HCT116 (cell line): ENCODE measurements at regions not wholly inside any gene's neighbourhood (a gene's known extent, or its start where the extent isn't known, plus 50 kb on each side); places are given as distances from the start of the nearest gene placed in this dataset.

Source experiments
- ATAC-seq: fragments of 200-7000 bp; cut with Tn5 transposase; 2 replicates; pipeline ENCODE4 v1.9.1; 2020; ENCODE audit warnings: mild to moderate bottlenecking, moderate library complexity
- BruUV-seq: library from RNA; stranded (reverse); fragments of 400-500 nt; replicated peaks from 2 replicates; lab custom pipeline; 2021; lab: Mats Ljungman, UMichigan
- CTCF ChIA-PET: fragments of 300-600 bp; sonication (Branson Sonifier 250); formaldehyde crosslinking; loops from one replicate; lab custom pipeline; 2021; ENCODE audit warnings: antibody characterized with exemption; lab: Charles Lee
- POLR2A ChIA-PET: fragments of 300-600, 350-600 bp; sonication (Branson Sonifier 250); formaldehyde crosslinking; loops from one replicate; lab custom pipeline; 2021; ENCODE audit warnings: antibody characterized with exemption; lab: Charles Lee
- RAD21 ChIA-PET, 2 experiments: fragments of 300-600 bp; sonication (Branson Sonifier 250); formaldehyde crosslinking; loops; one replicate each; lab custom pipeline; 2023; ENCODE audit warnings: low total read pairs in 2 of 2; ENCODE audit not compliant: uncharacterized antibody in 2 of 2, unreplicated experiment in 2 of 2, low non-redundant PET in 1 of 2; lab: Charles Lee
- DNase-seq: peaks from one replicate; pipeline ENCODE4 v3.0.0-alpha.2; 2010; ENCODE audit warnings: low read depth, low spot score
- H2AFZ ChIP-seq: fragments of 200-600 bp; shearing (Covaris generic), sonication (generic); 2 replicates; pipeline ENCODE4 v1.6.1; 2017; ENCODE audit warnings: low read depth, mixed run types, mixed read lengths, antibody characterized with exemption, low read length; ENCODE audit not compliant: poor library complexity, severe bottlenecking
- H3K27ac ChIP-seq: 2 replicates; pipeline ENCODE4 v1.5.1; 2012; ENCODE audit warnings: low read depth, low read length
- H3K27me3 ChIP-seq: fragments of 200-600 bp; sonication (generic); 2 replicates; pipeline ENCODE4 v1.6.1; 2016; ENCODE audit warnings: mixed run types, low read length, mixed read lengths; ENCODE audit not compliant: insufficient read depth
- H3K36me3 ChIP-seq, 2 experiments: fragments of 200-500 bp in 1 of 2; fragments of 200-600 bp in 1 of 2; sonication (Bioruptor generic) in 1 of 2; sonication (generic) in 1 of 2; 2 replicates each; pipeline versions ENCODE4 v1.5.1 to v1.6.1; 2014 to 2016; ENCODE audit warnings: low read length in 2 of 2, inconsistent platforms in 1 of 2, mixed read lengths in 1 of 2, mixed run types in 1 of 2; ENCODE audit not compliant: insufficient read depth in 2 of 2, control insufficient read depth in 1 of 2
- H3K4me1 ChIP-seq, 2 experiments: fragments of 200-600 bp in 1 of 2; sonication (generic) in 1 of 2; 2 replicates each; pipeline versions ENCODE4 v1.5.1 to v1.6.1; 2012 to 2017; ENCODE audit warnings: low read length in 2 of 2, inconsistent platforms in 1 of 2, mild to moderate bottlenecking in 1 of 2, mixed read lengths in 1 of 2, mixed run types in 1 of 2, moderate library complexity in 1 of 2; ENCODE audit not compliant: insufficient read depth in 2 of 2, control insufficient read depth in 1 of 2
- H3K4me2 ChIP-seq: fragments of 200-600 bp; sonication (generic); 2 replicates; pipeline ENCODE4 v1.6.1; 2017; ENCODE audit warnings: mixed run types, low read length, mixed read lengths
- H3K4me3 ChIP-seq, 2 experiments: fragments of 200-600 bp in 1 of 2; sonication (generic) in 1 of 2; replicated peaks in 1 of 2; 2 replicates each; pipeline ENCODE4 v1.5.1; 2011 to 2016; ENCODE audit warnings: low read length in 2 of 2, control low read depth in 1 of 2, low read depth in 1 of 2, mild to moderate bottlenecking in 1 of 2, mixed read lengths in 1 of 2, mixed run types in 1 of 2
- H3K79me2 ChIP-seq: fragments of 200-600 bp; sonication (generic); 2 replicates; pipeline ENCODE4 v1.6.1; 2017; ENCODE audit warnings: mild to moderate bottlenecking, mixed run types, low read length, moderate library complexity, mixed read lengths; ENCODE audit not compliant: insufficient read depth
- H3K9ac ChIP-seq: fragments of 200-600 bp; sonication (generic); 2 replicates; pipeline ENCODE4 v1.6.1; 2016; ENCODE audit warnings: low read length, mixed read lengths
- H3K9me2 ChIP-seq: fragments of 200-600 bp; sonication (generic), shearing (Covaris generic); 2 replicates; pipeline ENCODE4 v1.6.1; 2017; ENCODE audit warnings: mixed run types, mild to moderate bottlenecking, moderate library complexity; ENCODE audit not compliant: insufficient read depth
- H3K9me3 ChIP-seq, 2 experiments: fragments of 200-500 bp in 1 of 2; fragments of 200-600 bp in 1 of 2; sonication (Bioruptor generic) in 1 of 2; sonication (generic) in 1 of 2; 2 replicates each; pipeline ENCODE4 v1.6.1; 2014 to 2017; ENCODE audit warnings: low read length in 2 of 2, mixed read lengths in 2 of 2, inconsistent platforms in 1 of 2, low read depth in 1 of 2, mild to moderate bottlenecking in 1 of 2, mixed run types in 1 of 2, moderate library complexity in 1 of 2; ENCODE audit not compliant: control insufficient read depth in 1 of 2, insufficient read depth in 1 of 2
- H4K20me1 ChIP-seq: fragments of 200-600 bp; sonication (generic), shearing (Covaris generic); 2 replicates; pipeline ENCODE4 v1.6.1; 2017; ENCODE audit warnings: mixed run types, mild to moderate bottlenecking, moderate library complexity; ENCODE audit not compliant: insufficient read depth
- EZH2 ChIP-seq: fragments of 200-600 bp; sonication (generic); IDR thresholded peaks from 2 replicates; pipeline ENCODE4 v1.6.1; 2017; ENCODE audit warnings: antibody characterized with exemption, mixed run types
- EZH2phosphoT487 ChIP-seq: fragments of 200-600 bp; IDR thresholded peaks from 2 replicates; pipeline ENCODE4 v1.6.1; 2018; ENCODE audit warnings: antibody characterized with exemption, borderline replicate concordance
- JUND ChIP-seq: IDR thresholded peaks from 2 replicates; pipeline ENCODE4 v1.6.1; 2012
- YY1 ChIP-seq: IDR thresholded peaks from 2 replicates; pipeline ENCODE4 v1.6.1; 2011; ENCODE audit warnings: low read length, low read depth, moderate library complexity, mild to moderate bottlenecking; ENCODE audit not compliant: insufficient replicate concordance; ENCODE audit errors: extremely low read depth
- ZFX ChIP-seq: fragments of 450-650 bp; IDR thresholded peaks from 2 replicates; pipeline ENCODE4 v1.6.1; 2017
- intact Hi-C: fragments of 100-400 bp; cut with micrococcal nuclease; formaldehyde crosslinking; loops from 2 replicates; pipeline ENCODE4 v1.10.0; 2022
- TF ChIP-seq, protein P1 (sequence below): IDR thresholded peaks from 2 replicates; pipeline ENCODE4 v1.6.1; 2011; ENCODE audit warnings: mild to moderate bottlenecking, low read length, moderate library complexity; ENCODE audit not compliant: insufficient replicate concordance; ENCODE audit errors: extremely low read depth
- TF ChIP-seq, protein P2 (sequence below): IDR thresholded peaks from 2 replicates; pipeline ENCODE4 v1.6.1; 2012; ENCODE audit warnings: low read depth
- TF ChIP-seq, protein P3 (sequence below): IDR thresholded peaks from 2 replicates; pipeline ENCODE4 v1.6.1; 2012

DNA sequence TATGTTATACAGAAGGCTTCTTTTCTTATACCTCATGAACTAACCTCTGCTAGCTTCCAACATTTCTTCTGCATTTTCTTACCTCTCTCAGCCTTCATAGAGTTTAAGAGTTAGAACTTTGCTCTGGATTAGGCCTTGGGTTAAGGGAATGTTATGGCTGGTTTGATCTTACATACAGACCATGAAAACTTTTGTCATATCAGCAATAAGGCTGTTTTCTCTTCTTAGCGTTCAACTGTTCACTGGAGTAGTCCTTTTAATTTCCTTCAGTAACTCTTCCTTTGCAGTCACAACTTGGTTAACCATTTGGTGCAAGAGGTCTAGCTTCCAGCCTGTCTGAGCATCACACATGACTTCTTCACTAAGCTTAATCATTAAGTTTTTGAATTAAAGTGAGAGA, 329.0 kb upstream of the CCNG1 start:
- CTCF ChIA-PET: no interaction called here

DNA sequence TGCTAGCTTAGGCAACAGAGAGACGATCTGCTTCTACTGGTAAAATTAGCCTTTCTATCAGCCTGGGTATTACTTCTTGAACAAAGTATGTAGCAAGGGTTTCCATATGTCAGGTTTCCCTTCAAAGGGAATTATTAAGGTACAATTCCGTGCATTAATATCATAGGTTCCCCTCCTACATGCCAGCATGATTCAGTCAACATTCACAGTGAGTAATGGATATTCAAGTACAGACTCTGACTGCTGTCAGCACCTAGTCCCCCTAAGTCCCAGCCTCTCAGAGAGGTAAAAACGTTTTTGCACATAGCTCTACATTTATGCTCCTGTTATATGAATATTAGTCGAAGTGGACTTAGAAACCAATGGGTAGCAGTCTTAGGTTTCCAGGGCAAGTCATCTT, 322.4 kb upstream of the CCNG1 start:
- intact Hi-C loops: no loop called here
- Histone ChIP-seq H3K4me2 (no peak overlapping the region), H3K79me2 (no peaks in the 10 kb centered on the region), H3K9ac (no peak overlapping the region), H3K27me3 (no peaks in the 10 kb centered on the region), H3K27ac (no peak overlapping the region), H4K20me1 (no peaks in the 10 kb centered on the region), H3K4me3 (no peak overlapping the region), H3K9me2 (no peaks in the 10 kb centered on the region), H3K4me1 (no peaks in the 10 kb centered on the region), H3K9me3 (no peaks in the 10 kb centered on the region), H3K36me3 (no peaks in the 10 kb centered on the region), H2AFZ (no peak overlapping the region)
- no TSS peak for BruUV-seq
- DNase-seq (no peak), ATAC-seq (no peak)
- POLR2A ChIA-PET: no interaction called here
- CTCF ChIA-PET: no interaction called here
- RAD21 ChIA-PET: no interaction called here
- TF ChIP-seq, protein P1, sequence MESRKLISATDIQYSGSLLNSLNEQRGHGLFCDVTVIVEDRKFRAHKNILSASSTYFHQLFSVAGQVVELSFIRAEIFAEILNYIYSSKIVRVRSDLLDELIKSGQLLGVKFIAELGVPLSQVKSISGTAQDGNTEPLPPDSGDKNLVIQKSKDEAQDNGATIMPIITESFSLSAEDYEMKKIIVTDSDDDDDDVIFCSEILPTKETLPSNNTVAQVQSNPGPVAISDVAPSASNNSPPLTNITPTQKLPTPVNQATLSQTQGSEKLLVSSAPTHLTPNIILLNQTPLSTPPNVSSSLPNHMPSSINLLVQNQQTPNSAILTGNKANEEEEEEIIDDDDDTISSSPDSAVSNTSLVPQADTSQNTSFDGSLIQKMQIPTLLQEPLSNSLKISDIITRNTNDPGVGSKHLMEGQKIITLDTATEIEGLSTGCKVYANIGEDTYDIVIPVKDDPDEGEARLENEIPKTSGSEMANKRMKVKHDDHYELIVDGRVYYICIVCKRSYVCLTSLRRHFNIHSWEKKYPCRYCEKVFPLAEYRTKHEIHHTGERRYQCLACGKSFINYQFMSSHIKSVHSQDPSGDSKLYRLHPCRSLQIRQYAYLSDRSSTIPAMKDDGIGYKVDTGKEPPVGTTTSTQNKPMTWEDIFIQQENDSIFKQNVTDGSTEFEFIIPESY: no peak
- TF ChIP-seq, protein P2, sequence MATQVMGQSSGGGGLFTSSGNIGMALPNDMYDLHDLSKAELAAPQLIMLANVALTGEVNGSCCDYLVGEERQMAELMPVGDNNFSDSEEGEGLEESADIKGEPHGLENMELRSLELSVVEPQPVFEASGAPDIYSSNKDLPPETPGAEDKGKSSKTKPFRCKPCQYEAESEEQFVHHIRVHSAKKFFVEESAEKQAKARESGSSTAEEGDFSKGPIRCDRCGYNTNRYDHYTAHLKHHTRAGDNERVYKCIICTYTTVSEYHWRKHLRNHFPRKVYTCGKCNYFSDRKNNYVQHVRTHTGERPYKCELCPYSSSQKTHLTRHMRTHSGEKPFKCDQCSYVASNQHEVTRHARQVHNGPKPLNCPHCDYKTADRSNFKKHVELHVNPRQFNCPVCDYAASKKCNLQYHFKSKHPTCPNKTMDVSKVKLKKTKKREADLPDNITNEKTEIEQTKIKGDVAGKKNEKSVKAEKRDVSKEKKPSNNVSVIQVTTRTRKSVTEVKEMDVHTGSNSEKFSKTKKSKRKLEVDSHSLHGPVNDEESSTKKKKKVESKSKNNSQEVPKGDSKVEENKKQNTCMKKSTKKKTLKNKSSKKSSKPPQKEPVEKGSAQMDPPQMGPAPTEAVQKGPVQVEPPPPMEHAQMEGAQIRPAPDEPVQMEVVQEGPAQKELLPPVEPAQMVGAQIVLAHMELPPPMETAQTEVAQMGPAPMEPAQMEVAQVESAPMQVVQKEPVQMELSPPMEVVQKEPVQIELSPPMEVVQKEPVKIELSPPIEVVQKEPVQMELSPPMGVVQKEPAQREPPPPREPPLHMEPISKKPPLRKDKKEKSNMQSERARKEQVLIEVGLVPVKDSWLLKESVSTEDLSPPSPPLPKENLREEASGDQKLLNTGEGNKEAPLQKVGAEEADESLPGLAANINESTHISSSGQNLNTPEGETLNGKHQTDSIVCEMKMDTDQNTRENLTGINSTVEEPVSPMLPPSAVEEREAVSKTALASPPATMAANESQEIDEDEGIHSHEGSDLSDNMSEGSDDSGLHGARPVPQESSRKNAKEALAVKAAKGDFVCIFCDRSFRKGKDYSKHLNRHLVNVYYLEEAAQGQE: no peak
- no peak for TF ChIP-seq EZH2phosphoT487
- no peak for TF ChIP-seq YY1

More for the DNA sequence above, 329.0 kb upstream of the CCNG1 start:
- Histone ChIP-seq H3K9me3 (no peaks in the 10 kb centered on the region), H3K4me1 (no peaks in the 10 kb centered on the region), H4K20me1 (no peaks in the 10 kb centered on the region), H3K36me3 (no peaks in the 10 kb centered on the region), H3K79me2 (no peaks in the 10 kb centered on the region), H3K27ac (no peak overlapping the region), H3K9me2 (no peaks in the 10 kb centered on the region), H3K4me3 (no peak overlapping the region), H3K4me2 (no peak overlapping the region), H2AFZ (no peak overlapping the region)
- BruUV-seq: no TSS peak
- no peak for ATAC-seq
- DNase-seq: no peak
- ChIA-PET RAD21 (no interaction called here), POLR2A (no interaction called here)
- intact Hi-C loops: loop anchor here (10.0 kb wide), 1 partner anchor 296 kb away; no protein-coding TSS in a partner anchor
- no peak for TF ChIP-seq JUND
- no peak for TF ChIP-seq EZH2
- no peak for TF ChIP-seq ZFX
- TF ChIP-seq, protein P1: no peak
- TF ChIP-seq, protein P3, sequence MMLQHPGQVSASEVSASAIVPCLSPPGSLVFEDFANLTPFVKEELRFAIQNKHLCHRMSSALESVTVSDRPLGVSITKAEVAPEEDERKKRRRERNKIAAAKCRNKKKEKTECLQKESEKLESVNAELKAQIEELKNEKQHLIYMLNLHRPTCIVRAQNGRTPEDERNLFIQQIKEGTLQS: no peak
- TF ChIP-seq, all 23 proteins: peak for 0
- Histone ChIP-seq H3K9ac (no peak overlapping the region), H3K27me3 (no peaks in the 10 kb centered on the region)
